Stimulated activated CD4-positive, alpha-beta T cell treated with anti-CD3 and anti-CD28 coated beads, Interleukin-12 subunit alpha, Interleukin-12 subunit beta, amount 100 ng/mL, for 4 hours (primary cell): ENCODE measurements at regions not wholly inside any gene's neighbourhood (a gene's known extent, or its start where the extent isn't known, plus 50 kb on each side); places are given as distances from the start of the nearest gene placed in this dataset.

Experiments
- DNase-seq: peaks from one replicate; pipeline ENCODE4 v3.0.0-alpha.2; 2020

GRCh38 chr1:23614032-23614660 lies 54.8 kb upstream of the ID3 start:
- DNase-seq, result no peak

- no peak for DNase-seq
Observed at GRCh38 chr1:23613191-23614031, 54.1 kb upstream of the ID3 start.

GRCh38 chr1:23611601-23612327 lies 52.5 kb upstream of the ID3 start:
- no peak for DNase-seq

GRCh38 chr1:23610677-23611076 lies 51.4 kb upstream of the ID3 start:
- no peak for DNase-seq

- no peak for DNase-seq
Observed at GRCh38 chr1:23609971-23610370, 50.7 kb upstream of the ID3 start.
